SU-DHL-6 (cell line): ENCODE measurements at regions not wholly inside any gene's neighbourhood (a gene's known extent, or its start where the extent isn't known, plus 50 kb on each side); places are given as distances from the start of the nearest gene placed in this dataset.

Experiments
- H2AFZ ChIP-seq: fragments of 200-600 bp; sonication (generic); 2 replicates; pipeline ENCODE4 v1.6.1; 2014; ENCODE audit warnings: low read depth, mild to moderate bottlenecking, moderate library complexity, mixed read lengths, antibody characterized with exemption, low read length; ENCODE audit not compliant: severe bottlenecking
- H3F3A ChIP-seq: fragments of 200-600 bp; shearing (Covaris generic); 2 replicates; pipeline ENCODE4 v1.6.0; 2016; ENCODE audit warnings: antibody characterized with exemption, mild to moderate bottlenecking; ENCODE audit not compliant: insufficient read depth
- H3K27ac ChIP-seq: fragments of 200-600 bp; sonication (generic); 2 replicates; pipeline ENCODE4 v1.5.1; 2016; ENCODE audit warnings: low read depth, mild to moderate bottlenecking, low read length, moderate library complexity, mixed read lengths
- H3K27me3 ChIP-seq: fragments of 200-600 bp; sonication (generic), shearing (Covaris generic); 2 replicates; pipeline ENCODE4 v1.6.0; 2014; ENCODE audit warnings: mild to moderate bottlenecking, low read length
- H3K36me3 ChIP-seq: fragments of 200-600 bp; sonication (generic); 2 replicates; pipeline ENCODE4 v1.6.1; 2014; ENCODE audit warnings: mild to moderate bottlenecking, low read length, mixed read lengths
- H3K4me2 ChIP-seq: fragments of 300-600, 200-600 bp; shearing (Covaris generic), sonication (generic); 2 replicates; pipeline ENCODE4 v1.6.0; 2014; ENCODE audit warnings: low read length, low read depth, mild to moderate bottlenecking; ENCODE audit not compliant: poor library complexity, severe bottlenecking
- H3K4me3 ChIP-seq: fragments of 200-600 bp; sonication (generic); 2 replicates; pipeline ENCODE4 v1.5.1; 2014; ENCODE audit warnings: antibody characterized with exemption, low read length, mild to moderate bottlenecking, mixed read lengths; ENCODE audit not compliant: insufficient read depth, poor library complexity, severe bottlenecking
- H3K79me2 ChIP-seq: fragments of 200-600 bp; sonication (generic); 2 replicates; pipeline ENCODE4 v1.6.1; 2014; ENCODE audit warnings: mild to moderate bottlenecking, low read length, moderate library complexity; ENCODE audit not compliant: insufficient read depth
- H3K9ac ChIP-seq: fragments of 200-600 bp; sonication (generic); 2 replicates; pipeline ENCODE4 v1.7.0; 2014; ENCODE audit warnings: mild to moderate bottlenecking, low read length
- H3K9me2 ChIP-seq: fragments of 200-600 bp; sonication (generic); replicated peaks from 2 replicates; pipeline ENCODE4 v1.6.1; 2014; ENCODE audit warnings: low read length; ENCODE audit not compliant: insufficient read depth
- H3K9me3 ChIP-seq: fragments of 200-600 bp; sonication (generic); 2 replicates; pipeline ENCODE4 v1.6.1; 2014; ENCODE audit warnings: low read length, mixed read lengths; ENCODE audit not compliant: insufficient read depth
- H4K20me1 ChIP-seq: fragments of 200-600 bp; sonication (generic); 2 replicates; pipeline ENCODE4 v1.6.1; 2014; ENCODE audit warnings: low read depth, mild to moderate bottlenecking, antibody characterized with exemption, low read length, moderate library complexity, mixed read lengths
- CTCF ChIP-seq: fragments of 200-600 bp; sonication (generic); IDR thresholded peaks from one replicate; pipeline ENCODE4 v1.5.1; 2017; ENCODE audit warnings: antibody characterized with exemption, mild to moderate bottlenecking, low read length, moderate library complexity; ENCODE audit not compliant: insufficient read depth, poor library complexity, severe bottlenecking
- EZH2phosphoT487 ChIP-seq: fragments of 200-600 bp; sonication (generic), shearing (Covaris generic); conservative IDR thresholded peaks from 2 replicates; pipeline ENCODE4 v1.6.1; 2018; ENCODE audit warnings: mild to moderate bottlenecking, antibody characterized with exemption, low read length, moderate library complexity, mixed read lengths

GRCh38 chr13:82947683-82948082 is 934.6 kb downstream of the SLITRK1 start:
- Histone ChIP-seq H3K36me3 (no peaks in the 10 kb centered on the region), H3K9ac (no peak overlapping the region), H3K9me3 (no peaks in the 10 kb centered on the region), H2AFZ (no peak overlapping the region), H3K79me2 (no peaks in the 10 kb centered on the region), H3F3A (no peaks in the 10 kb centered on the region), H3K27me3 (no peaks in the 10 kb centered on the region), H3K4me2 (no peak overlapping the region), H3K27ac (no peak overlapping the region), H3K4me3 (no peak overlapping the region), H3K9me2 (no peaks in the 10 kb centered on the region), H4K20me1 (no peaks in the 10 kb centered on the region)
- TF ChIP-seq CTCF (no peak), EZH2phosphoT487 (no peak)

DNA sequence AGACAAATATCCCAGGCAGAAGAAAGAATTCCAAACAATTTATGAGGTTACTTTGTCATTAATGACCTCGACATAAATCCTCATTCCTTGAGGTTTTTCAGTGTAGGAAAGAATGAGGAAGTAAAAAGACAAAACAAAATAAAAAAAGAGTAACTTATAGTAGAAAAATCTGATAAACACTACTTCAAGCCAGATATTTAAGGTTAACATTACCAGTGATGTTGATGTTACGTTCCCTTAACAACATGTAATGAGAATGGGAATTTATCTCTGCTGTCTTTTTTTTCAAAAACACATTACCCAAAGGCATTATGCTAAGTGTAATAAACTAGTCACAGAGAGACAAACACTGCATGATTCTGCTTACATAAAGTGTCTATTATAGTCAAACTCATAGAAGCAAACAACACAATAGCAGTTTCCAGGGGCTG is 935.1 kb downstream of the SLITRK1 start:
- no peaks in the 10 kb centered on the region for H3K9me2 ChIP-seq
- H3K36me3 ChIP-seq = no peaks in the 10 kb centered on the region
- H3K4me2 ChIP-seq = no peak overlapping the region
- no peak overlapping the region for H3K27ac ChIP-seq
- H3K9ac ChIP-seq = no peak overlapping the region
- H3F3A ChIP-seq = no peaks in the 10 kb centered on the region
- no peak overlapping the region for H2AFZ ChIP-seq
- no peaks in the 10 kb centered on the region for H3K9me3 ChIP-seq
- TF ChIP-seq CTCF (no peak), EZH2phosphoT487 (no peak)
- H3K27me3 ChIP-seq = no peaks in the 10 kb centered on the region
- no peaks in the 10 kb centered on the region for H4K20me1 ChIP-seq
- no peak overlapping the region for H3K4me3 ChIP-seq
- H3K79me2 ChIP-seq = no peaks in the 10 kb centered on the region

- H3K9me2 ChIP-seq = no peaks in the 10 kb centered on the region
- H4K20me1 ChIP-seq = no peaks in the 10 kb centered on the region
- H3K79me2 ChIP-seq = no peaks in the 10 kb centered on the region
- H3K4me3 ChIP-seq = no peak overlapping the region
- no peak overlapping the region for H3K9ac ChIP-seq
- no peaks in the 10 kb centered on the region for H3K36me3 ChIP-seq
- no peak overlapping the region for H3K27ac ChIP-seq
- H3K27me3 ChIP-seq = no peaks in the 10 kb centered on the region
- TF ChIP-seq EZH2phosphoT487 (no peak), CTCF (no peak)
- H3F3A ChIP-seq = no peaks in the 10 kb centered on the region
- no peak overlapping the region for H2AFZ ChIP-seq
- no peak overlapping the region for H3K4me2 ChIP-seq
- H3K9me3 ChIP-seq = no peaks in the 10 kb centered on the region
Measured at GRCh38 chr13:82938644-82939043, 943.6 kb downstream of the SLITRK1 start.
